ENCODE measurements at regions not wholly inside any gene's neighbourhood (a gene's known extent, or its start where the extent isn't known, plus 50 kb on each side); places are given as distances from the start of the nearest gene placed in this dataset.

GRCh38 chr4:97262769-97263168 lies 880.5 kb downstream of the STPG2 start:
- peaks cover 2% of the 10 kb centered on the region for H3K9me3 ChIP-seq (ENCODE audit: low read depth, low read length)
- no peak for DNase-seq (ENCODE audit: insufficient read length, low spot score, missing footprints)
- no peak for TF ChIP-seq CTCF (IDR thresholded peaks at IDR 0.05; ENCODE audit: extremely low read depth, low read depth, low read length)
- no peak overlapping the region for H3K4me3 ChIP-seq (ENCODE audit: insufficient read depth, low read length)
- no peaks in the 10 kb centered on the region for H3K27me3 ChIP-seq (ENCODE audit: insufficient read depth, low read length)
- H4K20me1 ChIP-seq (ENCODE audit: insufficient read depth, low read length): no peaks in the 10 kb centered on the region
- H3K4me2 ChIP-seq (ENCODE audit: insufficient read depth, low read length): no peak overlapping the region
- H2AFZ ChIP-seq (ENCODE audit: low read length): no peak overlapping the region
- H3K79me2 ChIP-seq (ENCODE audit: insufficient read depth, low read length): no peaks in the 10 kb centered on the region
- no peaks in the 10 kb centered on the region for H3K4me1 ChIP-seq (ENCODE audit: insufficient read depth, low read length)
- H3K36me3 ChIP-seq (ENCODE audit: insufficient read depth, low read length): no peaks in the 10 kb centered on the region
- no peak overlapping the region for H3K27ac ChIP-seq (ENCODE audit: low read depth, low read length)

GRCh38 chr4:97270051-97270450 lies 873.2 kb downstream of the STPG2 start:
- H3K79me2 ChIP-seq (ENCODE audit: insufficient read depth, low read length): no peaks in the 10 kb centered on the region
- H3K27ac ChIP-seq (ENCODE audit: low read depth, low read length): no peak overlapping the region
- H3K27me3 ChIP-seq (ENCODE audit: insufficient read depth, low read length): no peaks in the 10 kb centered on the region
- no peaks in the 10 kb centered on the region for H3K36me3 ChIP-seq (ENCODE audit: insufficient read depth, low read length)
- no peak overlapping the region for H3K4me3 ChIP-seq (ENCODE audit: insufficient read depth, low read length)
- H3K4me2 ChIP-seq (ENCODE audit: insufficient read depth, low read length): no peak overlapping the region
- no peak overlapping the region for H2AFZ ChIP-seq (ENCODE audit: low read length)
- no peaks in the 10 kb centered on the region for H3K4me1 ChIP-seq (ENCODE audit: insufficient read depth, low read length)
- DNase-seq (ENCODE audit: insufficient read length, low spot score, missing footprints): no peak
- no peaks in the 10 kb centered on the region for H4K20me1 ChIP-seq (ENCODE audit: insufficient read depth, low read length)
- no peak for TF ChIP-seq CTCF (IDR thresholded peaks at IDR 0.05; ENCODE audit: extremely low read depth, low read depth, low read length)
- no peaks in the 10 kb centered on the region for H3K9me3 ChIP-seq (ENCODE audit: low read depth, low read length)

- Histone ChIP-seq H3K9me3 (ENCODE audit: low read depth, low read length) (no peaks in the 10 kb centered on the region), H3K79me2 (ENCODE audit: insufficient read depth, low read length) (no peaks in the 10 kb centered on the region), H4K20me1 (ENCODE audit: insufficient read depth, low read length) (no peaks in the 10 kb centered on the region), H3K4me1 (ENCODE audit: insufficient read depth, low read length) (no peaks in the 10 kb centered on the region), H3K27me3 (ENCODE audit: insufficient read depth, low read length) (no peaks in the 10 kb centered on the region), H3K27ac (ENCODE audit: low read depth, low read length) (no peak overlapping the region), H3K36me3 (ENCODE audit: insufficient read depth, low read length) (no peaks in the 10 kb centered on the region), H3K4me3 (ENCODE audit: insufficient read depth, low read length) (no peak overlapping the region), H2AFZ (ENCODE audit: low read length) (no peak overlapping the region), H3K4me2 (ENCODE audit: insufficient read depth, low read length) (no peak overlapping the region)
- no peak for DNase-seq (ENCODE audit: insufficient read length, low spot score, missing footprints)
- TF ChIP-seq CTCF (IDR thresholded peaks at IDR 0.05; ENCODE audit: extremely low read depth, low read depth, low read length): no peak
Measured at GRCh38 chr4:97279391-97279790, 863.9 kb downstream of the STPG2 start.

GRCh38 chr4:97300561-97300960 lies 842.7 kb downstream of the STPG2 start:
- H3K36me3 ChIP-seq (ENCODE audit: insufficient read depth, low read length): no peaks in the 10 kb centered on the region
- no peaks in the 10 kb centered on the region for H3K27me3 ChIP-seq (ENCODE audit: insufficient read depth, low read length)
- H3K27ac ChIP-seq (ENCODE audit: low read depth, low read length): no peak overlapping the region
- no peak overlapping the region for H3K4me3 ChIP-seq (ENCODE audit: insufficient read depth, low read length)
- H3K9me3 ChIP-seq (ENCODE audit: low read depth, low read length): peaks cover 8% of the 10 kb centered on the region
- DNase-seq (ENCODE audit: insufficient read length, low spot score, missing footprints): no peak
- no peak overlapping the region for H2AFZ ChIP-seq (ENCODE audit: low read length)
- no peaks in the 10 kb centered on the region for H3K4me1 ChIP-seq (ENCODE audit: insufficient read depth, low read length)
- TF ChIP-seq CTCF (IDR thresholded peaks at IDR 0.05; ENCODE audit: extremely low read depth, low read depth, low read length): no peak
- H3K79me2 ChIP-seq (ENCODE audit: insufficient read depth, low read length): no peaks in the 10 kb centered on the region
- H4K20me1 ChIP-seq (ENCODE audit: insufficient read depth, low read length): no peaks in the 10 kb centered on the region
- no peak overlapping the region for H3K4me2 ChIP-seq (ENCODE audit: insufficient read depth, low read length)
